Glomerular visceral epithelial cell (primary cell): ENCODE measurements at regions not wholly inside any gene's neighbourhood (a gene's known extent, or its start where the extent isn't known, plus 50 kb on each side); places are given as distances from the start of the nearest gene placed in this dataset.

ENCODE experiments used
- DNase-seq: peaks from one replicate; pipeline ENCODE4 v3.0.0-alpha.2; 2016; ENCODE audit errors: extremely low spot score

- no peak for DNase-seq
These were observed 995.7 kb downstream of the GALC start for GRCh38 chr14:86997271-86997670.

GRCh38 chr14:86990396-86990795, 1002.6 kb downstream of the GALC start:
- DNase-seq = no peak

- DNase-seq = no peak
These were observed 1003.7 kb downstream of the GALC start for GRCh38 chr14:86989285-86989684.

- no peak for DNase-seq
These were observed 1005.0 kb downstream of the GALC start for GRCh38 chr14:86987966-86988365.

GRCh38 chr14:86973177-86973576, 1019.8 kb downstream of the GALC start:
- no peak for DNase-seq

GRCh38 chr14:86971292-86971691, 1021.7 kb downstream of the GALC start:
- no peak for DNase-seq

GRCh38 chr14:86961106-86961716, 1031.8 kb downstream of the GALC start:
- DNase-seq = no peak

DNA sequence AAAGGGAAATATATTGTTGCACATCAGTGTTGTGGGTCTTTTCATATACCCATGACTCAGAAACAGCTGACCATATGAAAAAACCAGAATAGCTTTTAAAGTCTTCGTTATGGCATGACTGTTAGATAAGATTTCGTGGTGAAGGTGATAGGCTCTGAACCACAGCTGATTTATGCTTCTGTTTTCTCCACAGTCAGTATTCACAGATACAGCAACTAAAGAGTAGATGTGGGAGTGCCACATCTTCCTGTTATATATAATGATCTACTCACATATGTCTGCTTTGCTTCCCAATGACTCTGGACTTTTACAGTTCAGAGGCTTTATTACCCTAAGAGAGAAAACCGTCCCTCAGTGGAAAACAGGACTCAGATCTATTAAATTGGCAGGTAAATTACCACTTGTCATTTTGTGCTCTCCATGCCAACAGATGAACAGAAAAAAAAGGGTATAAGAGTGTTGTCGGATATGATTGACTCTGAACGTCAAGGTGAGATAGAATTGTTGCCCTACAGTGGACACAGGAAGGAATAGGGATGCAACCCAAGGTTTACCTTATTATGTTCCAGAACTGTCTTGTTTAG, 1037.1 kb downstream of the GALC start:
- DNase-seq = no peak

DNA sequence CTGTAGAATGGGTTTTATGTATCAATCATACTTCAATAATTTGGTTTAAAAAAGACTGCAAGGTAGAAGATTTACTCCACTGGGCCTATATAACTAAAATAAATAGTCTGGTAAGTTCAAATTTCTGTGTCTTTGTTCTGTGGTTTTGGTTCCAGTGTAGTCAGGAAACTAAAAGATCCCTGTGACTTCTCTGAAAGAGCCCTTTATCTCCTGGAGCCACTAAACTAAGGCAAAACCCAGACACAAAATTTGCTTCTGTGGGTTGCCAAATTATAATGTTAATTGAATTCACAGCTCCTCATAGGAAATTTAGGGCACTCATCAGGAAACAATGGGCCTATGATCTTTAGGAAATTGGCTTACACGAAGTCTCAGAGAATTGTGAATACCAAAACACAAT, 1038.4 kb downstream of the GALC start:
- DNase-seq = no peak

DNA sequence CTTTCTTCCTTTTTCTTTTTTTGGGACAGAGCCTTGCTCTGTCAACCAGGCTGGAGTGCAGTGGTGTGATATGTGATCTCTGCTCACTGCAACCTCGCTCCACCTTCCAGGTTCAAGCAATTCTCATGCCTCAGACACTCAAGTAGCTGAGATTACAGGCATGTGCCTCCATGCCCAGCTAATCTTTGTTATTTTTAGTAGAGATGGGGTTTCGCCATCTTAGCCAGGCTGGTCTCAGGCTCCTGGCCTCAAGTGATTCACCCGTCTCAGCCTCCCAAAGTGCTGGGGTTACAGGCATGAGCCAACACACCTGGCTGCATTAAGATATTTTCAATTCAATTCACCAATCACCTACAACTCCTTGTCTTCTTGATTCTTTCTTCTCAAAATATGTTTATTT, 1046.5 kb downstream of the GALC start:
- DNase-seq = no peak

DNA sequence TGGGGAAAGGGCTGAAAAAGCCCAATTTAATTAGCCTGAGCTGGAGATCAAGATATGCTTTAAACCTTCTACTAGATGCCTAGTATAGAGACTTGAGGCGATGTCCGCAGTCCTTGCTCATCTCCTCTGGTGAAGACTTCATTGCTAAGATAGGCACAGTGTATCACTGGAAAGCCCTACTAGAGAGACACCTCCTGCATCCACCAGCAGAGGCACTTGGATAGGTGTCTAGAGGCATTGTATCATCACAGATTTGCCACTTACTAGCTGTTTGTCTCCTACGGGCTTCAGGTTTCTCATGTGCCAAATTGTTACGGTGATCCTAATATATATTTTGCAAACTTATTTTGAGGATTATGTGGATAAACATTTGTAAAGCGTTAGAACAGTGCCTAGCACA, 1048.5 kb downstream of the GALC start:
- no peak for DNase-seq

- DNase-seq = no peak
These were observed 1049.3 kb downstream of the GALC start for GRCh38 chr14:86943391-86944365.

DNA sequence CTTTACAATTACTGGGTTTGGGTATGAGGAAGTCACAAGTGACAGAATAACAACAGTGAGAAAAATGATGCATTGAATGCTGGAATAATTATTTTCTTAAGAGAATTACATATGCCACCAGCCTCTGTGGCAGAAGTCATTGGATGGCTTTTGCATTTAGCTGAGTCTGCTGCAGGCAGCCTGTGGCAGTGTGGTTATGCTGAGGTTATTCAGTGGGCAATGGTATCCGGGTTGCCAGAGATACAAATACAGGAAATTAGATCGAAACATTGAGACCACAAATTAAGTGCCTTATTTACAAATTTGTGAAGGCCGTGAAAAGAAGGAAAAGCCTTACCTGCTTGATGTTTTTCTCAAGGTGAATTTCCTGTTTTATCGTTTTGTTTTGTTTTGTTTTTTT, 1050.0 kb downstream of the GALC start:
- DNase-seq = no peak

DNA sequence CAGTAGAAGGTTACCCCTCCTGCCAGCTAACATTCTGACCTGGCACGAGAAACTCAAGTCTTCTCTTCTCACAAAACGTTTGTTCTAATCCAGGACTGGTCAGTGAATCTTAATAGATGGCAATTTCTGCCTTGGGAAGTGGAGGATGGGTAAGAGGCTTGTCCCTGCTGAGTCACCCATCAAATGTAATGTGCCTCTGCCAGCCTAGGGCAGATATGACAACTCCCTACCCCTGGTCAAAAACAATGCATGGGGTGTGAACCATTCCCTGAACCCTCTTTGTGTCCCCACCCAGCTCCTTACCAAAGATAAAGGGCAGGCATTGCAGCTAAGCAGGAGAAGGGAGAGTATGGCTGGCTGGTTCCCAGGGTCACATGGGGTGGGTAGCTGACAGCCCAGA, 1052.9 kb downstream of the GALC start:
- DNase-seq = no peak

DNA sequence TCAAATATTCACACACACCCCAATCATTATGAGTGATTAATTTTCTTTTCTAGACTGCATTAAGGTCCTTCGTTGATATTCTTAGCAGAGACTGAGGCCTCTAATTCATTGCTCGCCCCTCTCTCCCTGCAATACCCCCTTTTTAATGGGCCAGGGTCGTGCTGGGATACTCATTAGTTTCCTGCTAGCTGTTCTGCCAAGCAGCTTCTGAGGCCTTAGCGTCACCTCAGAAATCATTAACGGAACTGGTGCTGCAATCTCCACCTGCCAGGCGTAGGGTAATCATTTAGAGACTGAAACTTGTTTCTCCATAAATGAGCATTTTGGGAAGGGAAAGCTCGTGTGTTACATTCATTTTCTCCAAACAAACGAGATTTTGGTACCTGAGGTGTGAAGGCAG, 1054.7 kb downstream of the GALC start:
- peak; percentile 43 for DNase-seq

- no peak for DNase-seq
These were observed 1056.4 kb downstream of the GALC start for GRCh38 chr14:86936556-86936955.

DNA sequence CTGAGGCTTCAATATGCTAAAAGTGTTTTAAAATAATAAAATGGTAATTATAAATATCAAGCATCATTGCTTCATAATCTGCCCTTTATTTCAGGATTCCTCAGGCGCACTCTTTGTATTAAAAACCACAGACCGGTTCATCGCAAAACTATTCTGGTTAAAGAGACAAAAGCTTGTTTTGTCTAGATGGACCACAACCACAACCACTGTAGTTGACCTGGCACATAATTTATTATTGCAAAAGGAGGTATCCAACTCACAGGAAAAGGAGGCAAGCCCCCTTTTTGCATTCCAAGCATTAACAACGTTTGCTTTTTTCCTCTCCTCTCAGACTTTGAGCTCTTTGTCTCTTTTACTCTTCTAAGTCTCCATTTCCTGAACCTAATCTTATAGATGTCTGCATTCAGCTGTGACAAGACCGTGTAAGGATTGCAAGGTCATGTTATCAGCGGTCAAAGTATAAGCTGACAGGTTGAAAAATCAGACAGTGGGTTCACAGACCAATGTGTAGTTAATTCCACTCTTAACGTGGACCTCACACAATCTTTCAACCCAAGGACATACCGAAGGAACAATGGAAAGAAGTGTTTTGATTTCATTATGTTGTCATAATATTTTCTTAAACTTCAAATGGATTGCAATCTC, 1057.6 kb downstream of the GALC start:
- peak; percentile 90 for DNase-seq

DNA sequence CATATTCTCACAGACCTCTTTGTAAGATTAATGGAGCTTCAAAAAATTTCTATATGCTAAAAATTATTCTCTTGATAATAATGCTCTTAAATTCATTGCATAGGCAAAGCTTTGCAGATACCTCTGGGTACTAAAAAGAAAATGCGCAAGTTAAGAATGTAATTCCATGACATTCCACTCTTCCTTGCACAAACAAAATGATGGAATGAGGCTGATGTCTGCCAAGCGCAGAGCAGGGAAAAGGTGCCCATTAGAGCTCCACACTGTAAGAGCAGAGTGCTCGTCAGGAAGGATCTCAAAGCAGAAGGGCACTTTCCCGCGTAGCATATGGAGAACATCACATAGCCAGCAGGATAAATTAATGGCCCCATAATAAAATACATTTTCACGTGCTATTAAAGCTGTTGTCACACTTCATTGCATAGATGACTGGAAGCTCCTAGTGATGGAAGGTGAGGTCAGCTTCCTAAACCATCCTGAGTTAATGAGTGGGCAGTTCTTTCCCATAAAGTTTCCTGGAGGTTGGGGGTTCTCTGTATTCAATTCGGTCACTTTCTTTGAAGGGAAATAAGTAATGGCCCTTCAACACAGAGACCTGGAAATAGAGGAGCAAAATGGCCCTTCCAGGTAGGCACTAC, 1058.9 kb downstream of the GALC start:
- peak; percentile 73 for DNase-seq

DNA sequence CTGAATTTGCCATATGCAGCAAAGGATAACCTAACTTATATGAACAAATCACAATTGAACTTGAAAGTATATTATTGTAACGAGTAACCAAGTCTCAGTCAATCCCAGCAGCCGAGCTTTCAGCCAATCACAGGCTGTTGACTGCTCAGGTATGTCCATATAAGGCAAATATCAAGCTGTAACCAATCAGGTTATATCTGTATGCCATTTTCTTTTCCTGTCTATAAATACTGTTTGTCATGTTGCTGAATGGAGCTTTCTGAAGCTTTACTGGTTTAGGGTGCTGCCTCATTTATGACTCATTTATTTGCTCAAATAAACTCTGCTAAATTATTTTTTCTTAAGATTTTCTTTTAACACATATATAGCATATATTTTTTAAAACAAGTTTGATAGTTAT, 1059.5 kb downstream of the GALC start:
- no peak for DNase-seq

GRCh38 chr14:86915406-86915805, 1077.6 kb downstream of the GALC start:
- DNase-seq = no peak

GRCh38 chr14:86912709-86913108, 1080.3 kb downstream of the GALC start:
- DNase-seq = no peak

GRCh38 chr14:86911486-86911885, 1081.5 kb downstream of the GALC start:
- no peak for DNase-seq
